ENCODE measurements at regions not wholly inside any gene's neighbourhood (a gene's known extent, or its start where the extent isn't known, plus 50 kb on each side); places are given as distances from the start of the nearest gene placed in this dataset.

- no peaks in the 10 kb centered on the region for H3K9me3 ChIP-seq
- H3K9ac ChIP-seq = no peak overlapping the region
- no peaks in the 10 kb centered on the region for H3F3A ChIP-seq (replicated peaks; ENCODE audit: insufficient read depth)
- TF ChIP-seq GABPA (IDR thresholded peaks at IDR 0.05; ENCODE audit: low read depth) = no peak
- TF ChIP-seq EZH2phosphoT487 (IDR thresholded peaks at IDR 0.05; ENCODE audit: borderline replicate concordance, low read depth) = no peak
- no peak for TF ChIP-seq YY1 (IDR thresholded peaks at IDR 0.05; ENCODE audit: low read depth)
- no peak for TF ChIP-seq FOXM1 (IDR thresholded peaks at IDR 0.05; ENCODE audit: low read depth)
- TF ChIP-seq SMC3 (IDR thresholded peaks at IDR 0.05; ENCODE audit: low read depth, low read length) = no peak
- TF ChIP-seq, protein P1, sequence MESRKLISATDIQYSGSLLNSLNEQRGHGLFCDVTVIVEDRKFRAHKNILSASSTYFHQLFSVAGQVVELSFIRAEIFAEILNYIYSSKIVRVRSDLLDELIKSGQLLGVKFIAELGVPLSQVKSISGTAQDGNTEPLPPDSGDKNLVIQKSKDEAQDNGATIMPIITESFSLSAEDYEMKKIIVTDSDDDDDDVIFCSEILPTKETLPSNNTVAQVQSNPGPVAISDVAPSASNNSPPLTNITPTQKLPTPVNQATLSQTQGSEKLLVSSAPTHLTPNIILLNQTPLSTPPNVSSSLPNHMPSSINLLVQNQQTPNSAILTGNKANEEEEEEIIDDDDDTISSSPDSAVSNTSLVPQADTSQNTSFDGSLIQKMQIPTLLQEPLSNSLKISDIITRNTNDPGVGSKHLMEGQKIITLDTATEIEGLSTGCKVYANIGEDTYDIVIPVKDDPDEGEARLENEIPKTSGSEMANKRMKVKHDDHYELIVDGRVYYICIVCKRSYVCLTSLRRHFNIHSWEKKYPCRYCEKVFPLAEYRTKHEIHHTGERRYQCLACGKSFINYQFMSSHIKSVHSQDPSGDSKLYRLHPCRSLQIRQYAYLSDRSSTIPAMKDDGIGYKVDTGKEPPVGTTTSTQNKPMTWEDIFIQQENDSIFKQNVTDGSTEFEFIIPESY (IDR thresholded peaks at IDR 0.05; ENCODE audit: borderline replicate concordance, low read depth) = no peak
- TF ChIP-seq FOSL2 (IDR thresholded peaks at IDR 0.05; ENCODE audit: borderline replicate concordance, low read depth) = no peak
- TF ChIP-seq, protein P2, sequence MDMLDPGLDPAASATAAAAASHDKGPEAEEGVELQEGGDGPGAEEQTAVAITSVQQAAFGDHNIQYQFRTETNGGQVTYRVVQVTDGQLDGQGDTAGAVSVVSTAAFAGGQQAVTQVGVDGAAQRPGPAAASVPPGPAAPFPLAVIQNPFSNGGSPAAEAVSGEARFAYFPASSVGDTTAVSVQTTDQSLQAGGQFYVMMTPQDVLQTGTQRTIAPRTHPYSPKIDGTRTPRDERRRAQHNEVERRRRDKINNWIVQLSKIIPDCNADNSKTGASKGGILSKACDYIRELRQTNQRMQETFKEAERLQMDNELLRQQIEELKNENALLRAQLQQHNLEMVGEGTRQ (IDR thresholded peaks at IDR 0.05; ENCODE audit: borderline replicate concordance, low read depth, low read length) = no peak
- TF ChIP-seq MXI1 (IDR thresholded peaks at IDR 0.05; ENCODE audit: low read depth, low read length) = no peak
- TF ChIP-seq FOXJ3 (CRISPR knock-in tag; IDR thresholded peaks at IDR 0.05) = no peak
- no peak for TF ChIP-seq POLR2AphosphoS5 (IDR thresholded peaks at IDR 0.05; ENCODE audit: low read depth, low read length)
- no peak for TF ChIP-seq ELF1 (IDR thresholded peaks at IDR 0.05)
- TF ChIP-seq, protein P3, sequence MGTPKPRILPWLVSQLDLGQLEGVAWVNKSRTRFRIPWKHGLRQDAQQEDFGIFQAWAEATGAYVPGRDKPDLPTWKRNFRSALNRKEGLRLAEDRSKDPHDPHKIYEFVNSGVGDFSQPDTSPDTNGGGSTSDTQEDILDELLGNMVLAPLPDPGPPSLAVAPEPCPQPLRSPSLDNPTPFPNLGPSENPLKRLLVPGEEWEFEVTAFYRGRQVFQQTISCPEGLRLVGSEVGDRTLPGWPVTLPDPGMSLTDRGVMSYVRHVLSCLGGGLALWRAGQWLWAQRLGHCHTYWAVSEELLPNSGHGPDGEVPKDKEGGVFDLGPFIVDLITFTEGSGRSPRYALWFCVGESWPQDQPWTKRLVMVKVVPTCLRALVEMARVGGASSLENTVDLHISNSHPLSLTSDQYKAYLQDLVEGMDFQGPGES (IDR thresholded peaks at IDR 0.05; ENCODE audit: low read depth, low read length) = no peak
- TF ChIP-seq GATA2 (CRISPR knock-in tag; IDR thresholded peaks at IDR 0.05) = no peak
- TF ChIP-seq, protein P4, sequence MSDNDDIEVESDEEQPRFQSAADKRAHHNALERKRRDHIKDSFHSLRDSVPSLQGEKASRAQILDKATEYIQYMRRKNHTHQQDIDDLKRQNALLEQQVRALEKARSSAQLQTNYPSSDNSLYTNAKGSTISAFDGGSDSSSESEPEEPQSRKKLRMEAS (IDR thresholded peaks at IDR 0.05; ENCODE audit: low read depth) = no peak
- TF ChIP-seq SIN3A (IDR thresholded peaks at IDR 0.05; ENCODE audit: borderline replicate concordance, low read depth, low read length) = no peak
- no peak for TF ChIP-seq TEAD4 (IDR thresholded peaks at IDR 0.05; ENCODE audit: borderline replicate concordance, insufficient read depth)
- no peak for TF ChIP-seq NFIC (IDR thresholded peaks at IDR 0.05; ENCODE audit: borderline replicate concordance)
- no peak for TF ChIP-seq MEF2A (IDR thresholded peaks at IDR 0.05; ENCODE audit: borderline replicate concordance, low read depth)
- H3K4me2 ChIP-seq = no peak overlapping the region
- H3K4me3 ChIP-seq (ENCODE audit: low read depth in 2 of 2, low read length in 1 of 2) = no peak overlapping the region
- ChIA-PET POLR2A (no interaction called here), CTCF (no interaction called here)
- no peak for DNase-seq
- H3K79me2 ChIP-seq (ENCODE audit: insufficient read depth) = no peaks in the 10 kb centered on the region
- no peak overlapping the region; the same call in 1 of the 2 replicates for H2AFZ ChIP-seq (ENCODE audit: low read depth)
- no peak overlapping the region for H3K27ac ChIP-seq (ENCODE audit: low read depth in 2 of 2, low read length in 1 of 2)
- H3K27me3 ChIP-seq (ENCODE audit: insufficient read depth) = no peaks in the 10 kb centered on the region
- no peaks in the 10 kb centered on the region for H3K36me3 ChIP-seq (replicated peaks in 1 of 2; ENCODE audit: control insufficient read depth in 1 of 2, insufficient read depth in 2 of 2, low read length in 1 of 2)
- no peaks in the 10 kb centered on the region for H4K20me1 ChIP-seq (ENCODE audit: insufficient read depth)
- no peaks in the 10 kb centered on the region for H3K9me2 ChIP-seq
- H3K4me1 ChIP-seq (ENCODE audit: control insufficient read depth in 1 of 2, insufficient read depth in 2 of 2, low read depth in 1 of 2, low read length in 1 of 2) = no peaks in the 10 kb centered on the region
- 58% methylated on average over 3 of the region's 3 CpGs for WGBS (ENCODE audit: low lambda C conversion rate)
Measured at GRCh38 chr21:22136740-22137139, 1138.5 kb downstream of the NCAM2 start.

Data from SK-N-SH (cell line).